H9 (cell line): ENCODE measurements at regions not wholly inside any gene's neighbourhood (a gene's known extent, or its start where the extent isn't known, plus 50 kb on each side); places are given as distances from the start of the nearest gene placed in this dataset.

Experiments
- DNase-seq: peaks from one replicate; pipeline ENCODE4 v3.0.0-alpha.2; 2017
- H2AFZ ChIP-seq: one replicate; pipeline ENCODE4 v1.6.1; 2013; ENCODE audit warnings: mild to moderate bottlenecking, low read length, control low read depth, moderate library complexity
- H2AK5ac ChIP-seq: 2 replicates; pipeline ENCODE4 v1.6.1; 2013; ENCODE audit warnings: low read length, control low read depth, mixed read lengths; ENCODE audit not compliant: insufficient read length
- H2BK120ac ChIP-seq: one replicate; pipeline ENCODE4 v1.6.1; 2013; ENCODE audit warnings: low read depth, mild to moderate bottlenecking, low read length, control low read depth, inconsistent platforms; ENCODE audit not compliant: poor library complexity, severe bottlenecking
- H2BK12ac ChIP-seq: 2 replicates; pipeline ENCODE4 v1.6.1; 2013; ENCODE audit warnings: low read length, control low read depth, mixed read lengths, low read depth; ENCODE audit not compliant: insufficient read length
- H2BK15ac ChIP-seq: 2 replicates; pipeline ENCODE4 v1.6.1; 2013; ENCODE audit warnings: low read depth, low read length, control low read depth
- H2BK20ac ChIP-seq: one replicate; pipeline ENCODE4 v1.6.1; 2013; ENCODE audit warnings: low read depth, mild to moderate bottlenecking, low read length, control low read depth, inconsistent platforms; ENCODE audit not compliant: poor library complexity, severe bottlenecking
- H2BK5ac ChIP-seq: 2 replicates; pipeline ENCODE4 v1.6.1; 2013; ENCODE audit warnings: low read length, control low read depth, mixed read lengths; ENCODE audit not compliant: insufficient read length
- H3K14ac ChIP-seq: 2 replicates; pipeline ENCODE4 v1.6.1; 2013; ENCODE audit warnings: low read length, control low read depth; ENCODE audit not compliant: insufficient read depth
- H3K18ac ChIP-seq: 2 replicates; pipeline ENCODE4 v1.6.1; 2013; ENCODE audit warnings: low read depth, mild to moderate bottlenecking, mixed read lengths, low read length, control low read depth; ENCODE audit not compliant: insufficient read length
- H3K23ac ChIP-seq: 2 replicates; pipeline ENCODE4 v1.6.1; 2013; ENCODE audit warnings: low read length, control low read depth, mixed read lengths, low read depth; ENCODE audit not compliant: insufficient read length
- H3K23me2 ChIP-seq: 2 replicates; pipeline ENCODE4 v1.6.1; 2013; ENCODE audit warnings: low read depth, mild to moderate bottlenecking, mixed read lengths, low read length, control low read depth; ENCODE audit not compliant: insufficient read length, poor library complexity, severe bottlenecking
- H3K27ac ChIP-seq: 2 replicates; pipeline ENCODE4 v1.5.1; 2013; ENCODE audit warnings: low read length, control low read depth, mixed read lengths, low read depth; ENCODE audit not compliant: insufficient read length
- H3K27me3 ChIP-seq: 2 replicates; pipeline ENCODE4 v1.6.1; 2013; ENCODE audit warnings: low read length, control low read depth, inconsistent platforms; ENCODE audit not compliant: insufficient read depth
- H3K4ac ChIP-seq: 2 replicates; pipeline ENCODE4 v1.6.1; 2013; ENCODE audit warnings: low read depth, mild to moderate bottlenecking, control low read depth, inconsistent platforms, low read length, moderate library complexity
- H3K4me1 ChIP-seq: 2 replicates; pipeline ENCODE4 v1.6.1; 2013; ENCODE audit warnings: low read length, control low read depth, inconsistent platforms; ENCODE audit not compliant: insufficient read depth
- H3K4me2 ChIP-seq: 2 replicates; pipeline ENCODE4 v1.6.1; 2013; ENCODE audit warnings: low read length, control low read depth, mixed read lengths; ENCODE audit not compliant: insufficient read length, insufficient read depth
- H3K56ac ChIP-seq: 2 replicates; pipeline ENCODE4 v1.6.1; 2013; ENCODE audit warnings: low read depth, mild to moderate bottlenecking, mixed read lengths, low read length, control low read depth; ENCODE audit not compliant: insufficient read length
- H3K79me1 ChIP-seq: 2 replicates; pipeline ENCODE4 v1.6.1; 2013; ENCODE audit warnings: low read depth, mild to moderate bottlenecking, moderate library complexity, low read length, control low read depth, inconsistent platforms; ENCODE audit not compliant: insufficient read depth, poor library complexity, severe bottlenecking
- H3K79me2 ChIP-seq: 2 replicates; pipeline ENCODE4 v1.6.1; 2013; ENCODE audit warnings: low read length, control low read depth, inconsistent platforms; ENCODE audit not compliant: insufficient read depth
- H3K9ac ChIP-seq: 2 replicates; pipeline ENCODE4 v1.6.1; 2013; ENCODE audit warnings: low read length, control low read depth, mixed read lengths; ENCODE audit not compliant: insufficient read length; ENCODE audit errors: extremely low read depth
- H3K9me3 ChIP-seq: one replicate; pipeline ENCODE4 v1.6.1; 2013; ENCODE audit warnings: low read depth, low read length, inconsistent platforms; ENCODE audit not compliant: control insufficient read depth
- H3T11ph ChIP-seq: one replicate; pipeline ENCODE4 v1.6.1; 2013; ENCODE audit warnings: mild to moderate bottlenecking, low read length, control low read depth, inconsistent platforms
- H4K20me1 ChIP-seq: one replicate; pipeline ENCODE4 v1.6.1; 2013; ENCODE audit not compliant: control insufficient read depth, insufficient read length, insufficient read depth
- H4K5ac ChIP-seq: 2 replicates; pipeline ENCODE4 v1.6.1; 2013; ENCODE audit warnings: low read depth, mild to moderate bottlenecking, mixed read lengths, low read length, control low read depth; ENCODE audit not compliant: insufficient read length
- H4K8ac ChIP-seq: replicated peaks from 2 replicates; pipeline ENCODE4 v1.6.1; 2013; ENCODE audit warnings: low read length, control low read depth, mixed read lengths, low read depth; ENCODE audit not compliant: insufficient read length
- H4K91ac ChIP-seq: 2 replicates; pipeline ENCODE4 v1.6.1; 2013; ENCODE audit warnings: low read depth, mild to moderate bottlenecking, moderate library complexity, mixed read lengths, low read length, control low read depth; ENCODE audit not compliant: insufficient read length
- H3K27ac Mint-ChIP-seq, 3 experiments: 2 replicates in 2 of 3; 3 replicates in 1 of 3; pipeline ENCODE4 v1.8.0; 2020 to 2021; ENCODE audit warnings: mixed read lengths in 3 of 3, mild to moderate bottlenecking in 1 of 3, moderate library complexity in 1 of 3
- H3K27me3 Mint-ChIP-seq: 2 replicates; pipeline ENCODE4 v1.8.0; 2021; ENCODE audit warnings: low read depth, mild to moderate bottlenecking, moderate library complexity, mixed read lengths
- H3K36me3 Mint-ChIP-seq, 3 experiments: 2 replicates in 2 of 3; 3 replicates in 1 of 3; pipeline ENCODE4 v1.8.0; 2020 to 2021; ENCODE audit warnings: low read depth in 3 of 3, mixed read lengths in 3 of 3; ENCODE audit not compliant: insufficient read depth in 1 of 3
- H3K4me1 Mint-ChIP-seq, 2 experiments: 2 replicates each; pipeline ENCODE4 v1.8.0; 2020; ENCODE audit warnings: mixed read lengths in 2 of 2
- H3K4me3 Mint-ChIP-seq, 2 experiments: 2 replicates in 1 of 2; 3 replicates in 1 of 2; pipeline ENCODE4 v1.8.0; 2020 to 2021; ENCODE audit warnings: mild to moderate bottlenecking in 2 of 2, mixed read lengths in 2 of 2, moderate library complexity in 1 of 2
- H3K9me3 Mint-ChIP-seq, 2 experiments: 2 replicates in 1 of 2; 3 replicates in 1 of 2; pipeline ENCODE4 v1.8.0; 2020; ENCODE audit warnings: mild to moderate bottlenecking in 2 of 2, mixed read lengths in 2 of 2, moderate library complexity in 1 of 2
- WGBS: extraction: QIAGEN DNeasy Blood & Tissue Kit; methylation state at CpG from one replicate; pipeline ENCODE4 v1.1.7; 2013; ENCODE audit warnings: missing lambda C conversion rate, low lambda C conversion rate, mixed read lengths; ENCODE audit not compliant: insufficient read length; ENCODE audit errors: extremely low coverage; 5-methylcytosine and 5-hydroxymethylcytosine counted together
- TF ChIP-seq, protein P1 (sequence below): fragments of 200-600 bp; sonication (generic); conservative IDR thresholded peaks from 3 replicates; pipeline ENCODE4 v1.8.0; 2021; ENCODE audit warnings: antibody characterized with exemption, mild to moderate bottlenecking

DNA sequence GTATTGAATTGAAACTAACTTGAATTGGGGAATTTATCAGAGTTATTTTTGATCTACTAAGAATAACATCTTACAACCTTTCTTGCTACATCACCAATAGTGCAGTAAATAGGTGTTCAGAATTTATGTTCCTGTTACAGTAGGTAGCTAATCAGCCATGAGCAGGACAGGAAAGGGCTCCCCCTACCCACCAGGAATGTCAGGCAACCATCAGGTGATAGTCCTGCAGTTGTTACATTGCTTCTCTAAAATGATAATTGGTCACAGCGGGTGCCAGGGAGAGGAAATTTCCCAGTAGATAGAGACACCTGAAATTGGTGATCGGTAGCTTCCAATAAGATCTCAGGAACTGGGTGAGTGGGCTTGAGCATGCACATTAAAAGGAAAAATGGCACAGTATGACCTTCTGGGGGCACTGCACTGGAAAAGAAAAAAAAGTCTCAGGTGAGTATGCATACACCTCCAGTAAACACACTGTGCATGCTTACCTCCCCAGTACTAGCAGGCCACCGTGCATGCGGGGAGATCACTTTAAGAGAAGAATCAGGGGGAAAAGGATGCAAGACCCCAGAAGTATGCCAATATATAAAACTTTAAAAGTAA, 1092.0 kb upstream of the LRRTM1 start:
- Mint-ChIP-seq H3K4me1 (peaks cover 42 to 44% of the 10 kb centered on the region in 2 experiments), H3K36me3 (peaks cover 0 to 20% (median 6%) of the 10 kb centered on the region in 3 experiments; a peak in 5 of 7 replicates), H3K4me3 (no peak overlapping the region), H3K9me3 (peaks cover 6 to 7% of the 10 kb centered on the region in 2 experiments; a peak in 4 of 5 replicates), H3K27ac (peak overlapping the region in 2 of 3 experiments; percentile 52 to 65; a peak in 1 of 7 replicates), H3K27me3 (no peaks in the 10 kb centered on the region)
- Histone ChIP-seq H3K4me1 (peaks cover 4% of the 10 kb centered on the region; the same call in 1 of the 2 replicates), H4K5ac (no peak overlapping the region), H3K4me2 (peak overlapping the region; percentile 30), H3K23ac (no peak overlapping the region), H2BK20ac (no peak overlapping the region), H2AK5ac (no peak overlapping the region), H2BK12ac (no peak overlapping the region), H3K9ac (no peak overlapping the region), H3K18ac (no peak overlapping the region), H3K79me1 (no peaks in the 10 kb centered on the region), H3K27me3 (no peaks in the 10 kb centered on the region), H3K79me2 (no peaks in the 10 kb centered on the region), H3K9me3 (no peaks in the 10 kb centered on the region), H4K91ac (no peak overlapping the region), H3K27ac (no peak overlapping the region), H2BK120ac (no peak overlapping the region), H3K4ac (no peak overlapping the region), H3K14ac (no peak overlapping the region), H4K20me1 (no peaks in the 10 kb centered on the region), H2BK5ac (no peak overlapping the region), H2AFZ (no peak overlapping the region), H4K8ac (no peak overlapping the region), H2BK15ac (no peak overlapping the region), H3K23me2 (no peaks in the 10 kb centered on the region), H3K56ac (no peak overlapping the region), H3T11ph (no peak overlapping the region)
- DNase-seq, result peak; percentile 51
- TF ChIP-seq, protein P1, sequence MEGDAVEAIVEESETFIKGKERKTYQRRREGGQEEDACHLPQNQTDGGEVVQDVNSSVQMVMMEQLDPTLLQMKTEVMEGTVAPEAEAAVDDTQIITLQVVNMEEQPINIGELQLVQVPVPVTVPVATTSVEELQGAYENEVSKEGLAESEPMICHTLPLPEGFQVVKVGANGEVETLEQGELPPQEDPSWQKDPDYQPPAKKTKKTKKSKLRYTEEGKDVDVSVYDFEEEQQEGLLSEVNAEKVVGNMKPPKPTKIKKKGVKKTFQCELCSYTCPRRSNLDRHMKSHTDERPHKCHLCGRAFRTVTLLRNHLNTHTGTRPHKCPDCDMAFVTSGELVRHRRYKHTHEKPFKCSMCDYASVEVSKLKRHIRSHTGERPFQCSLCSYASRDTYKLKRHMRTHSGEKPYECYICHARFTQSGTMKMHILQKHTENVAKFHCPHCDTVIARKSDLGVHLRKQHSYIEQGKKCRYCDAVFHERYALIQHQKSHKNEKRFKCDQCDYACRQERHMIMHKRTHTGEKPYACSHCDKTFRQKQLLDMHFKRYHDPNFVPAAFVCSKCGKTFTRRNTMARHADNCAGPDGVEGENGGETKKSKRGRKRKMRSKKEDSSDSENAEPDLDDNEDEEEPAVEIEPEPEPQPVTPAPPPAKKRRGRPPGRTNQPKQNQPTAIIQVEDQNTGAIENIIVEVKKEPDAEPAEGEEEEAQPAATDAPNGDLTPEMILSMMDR, result peak; percentile 49; the same call in 2 of the 3 replicates
- WGBS, result no CpG with 5 or more reads among the region's 4 CpGs
